PC-3 (cell line): ENCODE measurements at regions not wholly inside any gene's neighbourhood (a gene's known extent, or its start where the extent isn't known, plus 50 kb on each side); places are given as distances from the start of the nearest gene placed in this dataset.

ENCODE experiments used
- ATAC-seq: fragments of 200-7000 bp; cut with Tn5 transposase; 2 replicates; pipeline ENCODE4 v1.9.1; 2020; ENCODE audit warnings: mild to moderate bottlenecking, moderate library complexity
- BruUV-seq: library from RNA; stranded (reverse); fragments of 400-500 nt; replicated peaks from 2 replicates; lab custom pipeline; 2021; lab: Mats Ljungman, UMichigan
- CTCF ChIA-PET: fragments of 300-600 bp; sonication (Branson Sonifier 250); formaldehyde crosslinking; loops from one replicate; lab custom pipeline; 2022; ENCODE audit warnings: antibody characterized with exemption; lab: Charles Lee
- POLR2A ChIA-PET: fragments of 300-600 bp; sonication (Branson Sonifier 250); formaldehyde crosslinking; loops from one replicate; lab custom pipeline; 2022; ENCODE audit warnings: antibody characterized with exemption; ENCODE audit not compliant: unreplicated experiment; lab: Charles Lee
- DNase-seq: peaks from one replicate; pipeline ENCODE4 v3.0.0-alpha.2; 2015
- H2AFZ ChIP-seq: fragments of 300-600 bp; sonication (generic); 2 replicates; pipeline ENCODE4 v1.6.0; 2016; ENCODE audit warnings: antibody characterized with exemption, low read length
- H3F3A ChIP-seq: fragments of 300-600 bp; sonication (generic); one replicate; pipeline ENCODE4 v1.6.0; 2017; ENCODE audit warnings: antibody characterized with exemption, low read length, control low read depth, mild to moderate bottlenecking; ENCODE audit not compliant: unreplicated experiment
- H3K27ac ChIP-seq: fragments of 300-600 bp; sonication (generic); 2 replicates; pipeline ENCODE4 v1.5.1; 2016; ENCODE audit warnings: mild to moderate bottlenecking, low read length
- H3K27me3 ChIP-seq: fragments of 300-600 bp; sonication (generic); 2 replicates; pipeline ENCODE4 v1.6.1; 2016; ENCODE audit warnings: low read length, mixed read lengths
- H3K36me3 ChIP-seq: fragments of 300-600 bp; sonication (generic); 2 replicates; pipeline ENCODE4 v1.6.1; 2016; ENCODE audit warnings: low read depth, mixed run types, low read length, mixed read lengths
- H3K4me1 ChIP-seq: fragments of 300-600 bp; sonication (generic); 2 replicates; pipeline ENCODE4 v1.5.1; 2016; ENCODE audit warnings: low read length; ENCODE audit not compliant: insufficient read depth
- H3K4me2 ChIP-seq: fragments of 300-600 bp; sonication (generic); 2 replicates; pipeline ENCODE4 v1.6.0; 2016; ENCODE audit warnings: low read length
- H3K4me3 ChIP-seq: fragments of 300-600 bp; sonication (generic); 2 replicates; pipeline ENCODE4 v1.5.1; 2016; ENCODE audit warnings: mild to moderate bottlenecking, low read length, mixed read lengths
- H3K79me2 ChIP-seq: fragments of 300-600 bp; sonication (generic); 2 replicates; pipeline ENCODE4 v1.6.1; 2017; ENCODE audit warnings: low read length, mixed read lengths
- H3K9ac ChIP-seq: fragments of 300-600 bp; sonication (generic); 2 replicates; pipeline ENCODE4 v1.6.0; 2016; ENCODE audit warnings: mild to moderate bottlenecking, low read length
- H3K9me2 ChIP-seq: fragments of 300-600 bp; sonication (generic); replicated peaks from 2 replicates; pipeline ENCODE4 v1.6.1; 2016; ENCODE audit warnings: mixed run types, low read length, mixed read lengths
- H3K9me3 ChIP-seq: fragments of 300-600 bp; sonication (generic); 2 replicates; pipeline ENCODE4 v1.6.1; 2016; ENCODE audit warnings: low read length, mixed read lengths
- H4K20me1 ChIP-seq: fragments of 300-600 bp; sonication (generic); 2 replicates; pipeline ENCODE4 v1.6.1; 2016; ENCODE audit warnings: low read length, mixed read lengths
- EZH2 ChIP-seq: fragments of 300-600 bp; sonication (generic); IDR thresholded peaks from one replicate; pipeline ENCODE4 v1.6.1; 2017; ENCODE audit warnings: antibody characterized with exemption, mild to moderate bottlenecking, low read length; ENCODE audit not compliant: unreplicated experiment
- EZH2phosphoT487 ChIP-seq: fragments of 300-600 bp; sonication (generic); IDR thresholded peaks from 2 replicates; pipeline ENCODE4 v1.6.1; 2018; ENCODE audit warnings: mild to moderate bottlenecking, antibody characterized with exemption, low read length, borderline replicate concordance
- intact Hi-C: fragments of 100-400 bp; cut with micrococcal nuclease; formaldehyde crosslinking; loops from 2 replicates; pipeline ENCODE4 v1.9.0; 2023
- TF ChIP-seq, protein P1 (sequence below): fragments of 300-600 bp; sonication (generic); conservative IDR thresholded peaks from 2 replicates; pipeline ENCODE4 v1.5.1; 2017; ENCODE audit warnings: antibody characterized with exemption, low read depth, mild to moderate bottlenecking, low read length

DNA sequence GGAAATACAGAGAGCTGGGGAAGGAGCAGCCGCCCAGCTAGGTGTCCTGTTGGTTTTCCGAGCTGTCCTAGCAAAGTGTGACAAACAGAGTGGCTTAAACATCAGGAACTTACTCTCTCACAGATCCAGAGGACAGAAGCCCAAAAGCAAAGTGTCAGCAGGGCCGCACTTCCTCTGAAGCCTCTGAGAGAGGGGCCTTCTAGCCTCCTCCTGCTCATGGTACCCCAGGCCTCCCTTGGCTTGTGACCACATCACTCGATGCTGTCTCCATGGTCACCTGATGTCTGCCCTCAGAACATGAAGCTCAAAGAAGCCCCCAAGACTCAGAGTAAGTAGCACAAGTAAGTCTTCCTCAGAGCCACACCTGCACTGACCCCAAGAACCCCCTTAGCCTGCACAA, 650.5 kb upstream of the ID2 start:
- DNase-seq (no peak), ATAC-seq (no peak)
- Histone ChIP-seq H3K9me3 (no peaks in the 10 kb centered on the region), H3K27ac (no peak overlapping the region), H3K4me3 (no peak overlapping the region), H2AFZ (no peak overlapping the region), H3K27me3 (no peaks in the 10 kb centered on the region), H3K4me2 (no peak overlapping the region), H3F3A (no peaks in the 10 kb centered on the region), H4K20me1 (no peaks in the 10 kb centered on the region), H3K9me2 (no peaks in the 10 kb centered on the region), H3K9ac (no peak overlapping the region), H3K36me3 (no peaks in the 10 kb centered on the region), H3K4me1 (no peaks in the 10 kb centered on the region), H3K79me2 (no peaks in the 10 kb centered on the region)
- intact Hi-C loops, result no loop called here
- no peak for TF ChIP-seq EZH2phosphoT487
- TF ChIP-seq, protein P1, sequence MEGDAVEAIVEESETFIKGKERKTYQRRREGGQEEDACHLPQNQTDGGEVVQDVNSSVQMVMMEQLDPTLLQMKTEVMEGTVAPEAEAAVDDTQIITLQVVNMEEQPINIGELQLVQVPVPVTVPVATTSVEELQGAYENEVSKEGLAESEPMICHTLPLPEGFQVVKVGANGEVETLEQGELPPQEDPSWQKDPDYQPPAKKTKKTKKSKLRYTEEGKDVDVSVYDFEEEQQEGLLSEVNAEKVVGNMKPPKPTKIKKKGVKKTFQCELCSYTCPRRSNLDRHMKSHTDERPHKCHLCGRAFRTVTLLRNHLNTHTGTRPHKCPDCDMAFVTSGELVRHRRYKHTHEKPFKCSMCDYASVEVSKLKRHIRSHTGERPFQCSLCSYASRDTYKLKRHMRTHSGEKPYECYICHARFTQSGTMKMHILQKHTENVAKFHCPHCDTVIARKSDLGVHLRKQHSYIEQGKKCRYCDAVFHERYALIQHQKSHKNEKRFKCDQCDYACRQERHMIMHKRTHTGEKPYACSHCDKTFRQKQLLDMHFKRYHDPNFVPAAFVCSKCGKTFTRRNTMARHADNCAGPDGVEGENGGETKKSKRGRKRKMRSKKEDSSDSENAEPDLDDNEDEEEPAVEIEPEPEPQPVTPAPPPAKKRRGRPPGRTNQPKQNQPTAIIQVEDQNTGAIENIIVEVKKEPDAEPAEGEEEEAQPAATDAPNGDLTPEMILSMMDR, result no peak
- TF ChIP-seq EZH2, result no peak
- ChIA-PET POLR2A (no interaction called here), CTCF (no interaction called here)
- BruUV-seq, result no TSS peak

DNA sequence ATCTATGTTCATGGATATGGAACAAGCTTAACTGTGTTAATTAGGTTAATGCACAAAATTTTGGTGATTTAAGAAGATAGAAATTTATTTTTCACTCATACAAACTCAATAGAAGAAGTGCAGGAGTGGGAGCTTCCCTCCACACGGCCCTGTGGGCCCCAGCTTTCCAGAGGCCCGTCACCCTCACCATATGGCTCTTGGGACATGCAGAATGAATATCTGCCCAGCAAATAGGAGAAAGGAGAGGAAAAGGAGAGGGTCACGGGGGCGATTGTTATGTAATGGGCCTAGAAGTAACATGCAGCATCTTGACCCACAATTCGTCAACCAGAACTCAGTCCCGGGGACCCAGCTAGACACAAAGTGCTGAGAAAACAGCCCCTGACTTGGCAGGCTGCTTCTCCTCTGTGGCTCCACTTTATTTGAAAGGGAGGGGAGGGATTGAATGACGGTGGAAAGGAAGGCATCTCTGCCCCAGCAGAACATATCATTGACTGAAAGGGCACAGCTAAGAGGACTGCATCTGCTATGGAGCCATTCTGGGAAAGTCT, 648.2 kb upstream of the ID2 start:
- no peaks in the 10 kb centered on the region for H3K79me2 ChIP-seq
- BruUV-seq, result no TSS peak
- no peak overlapping the region for H3K9ac ChIP-seq
- H3K4me3 ChIP-seq, result no peak overlapping the region
- H3K27me3 ChIP-seq, result no peaks in the 10 kb centered on the region
- no peaks in the 10 kb centered on the region for H3K4me1 ChIP-seq
- H3K9me2 ChIP-seq, result no peaks in the 10 kb centered on the region
- CTCF ChIA-PET, result no interaction called here
- no peaks in the 10 kb centered on the region for H3K9me3 ChIP-seq
- TF ChIP-seq EZH2phosphoT487, result no peak
- TF ChIP-seq EZH2, result no peak
- TF ChIP-seq, protein P1, result no peak
- no peak overlapping the region for H3K4me2 ChIP-seq
- no peaks in the 10 kb centered on the region for H3K36me3 ChIP-seq
- ATAC-seq, result no peak
- intact Hi-C loops, result no loop called here
- POLR2A ChIA-PET, result no interaction called here
- no peak for DNase-seq
- H3F3A ChIP-seq, result no peaks in the 10 kb centered on the region
- no peak overlapping the region for H2AFZ ChIP-seq
- H4K20me1 ChIP-seq, result no peaks in the 10 kb centered on the region
- H3K27ac ChIP-seq, result no peak overlapping the region

DNA sequence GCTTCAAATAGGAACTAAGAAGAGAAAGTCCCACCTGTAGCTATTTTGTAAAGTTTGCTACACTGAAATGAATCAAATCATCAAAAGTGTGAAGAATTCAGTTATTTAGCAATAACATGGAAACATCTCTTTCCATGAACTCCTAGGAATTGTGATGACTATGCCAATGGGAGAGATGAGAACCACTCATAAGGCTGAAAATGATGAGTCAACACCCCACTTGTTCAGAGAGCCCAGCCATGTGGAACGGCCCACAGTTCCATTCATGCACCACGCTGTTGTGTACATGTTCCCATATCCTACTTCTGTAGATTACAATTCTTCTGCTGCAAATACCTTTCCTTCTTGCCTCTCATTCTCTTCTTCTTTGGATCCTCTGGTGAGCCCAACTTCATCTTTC, 645.5 kb upstream of the ID2 start:
- TF ChIP-seq EZH2 (no peak), EZH2phosphoT487 (no peak)
- TF ChIP-seq, protein P1, result no peak
- POLR2A ChIA-PET, result no interaction called here
- H3K27ac ChIP-seq, result no peak overlapping the region
- no TSS peak for BruUV-seq
- no peaks in the 10 kb centered on the region for H3K9me3 ChIP-seq
- H3K27me3 ChIP-seq, result no peaks in the 10 kb centered on the region
- no peaks in the 10 kb centered on the region for H3K36me3 ChIP-seq
- intact Hi-C loops, result no loop called here
- DNase-seq (no peak), ATAC-seq (no peak)
- H3K79me2 ChIP-seq, result no peaks in the 10 kb centered on the region
- no peak overlapping the region for H2AFZ ChIP-seq
- no peak overlapping the region for H3K4me3 ChIP-seq
- no peak overlapping the region for H3K9ac ChIP-seq
- no peaks in the 10 kb centered on the region for H3F3A ChIP-seq
- H3K9me2 ChIP-seq, result no peaks in the 10 kb centered on the region
- H3K4me1 ChIP-seq, result no peaks in the 10 kb centered on the region
- CTCF ChIA-PET, result no interaction called here
- no peak overlapping the region for H3K4me2 ChIP-seq
- H4K20me1 ChIP-seq, result no peaks in the 10 kb centered on the region
